ENCODE measurements at regions not wholly inside any gene's neighbourhood (a gene's known extent, or its start where the extent isn't known, plus 50 kb on each side); places are given as distances from the start of the nearest gene placed in this dataset.

- TF ChIP-seq EZH2 (IDR thresholded peaks at IDR 0.05; ENCODE audit: low read depth): no peak
- TF ChIP-seq CTCF (conservative IDR thresholded peaks at IDR 0.05): no peak
- H3K4me3 ChIP-seq: no peak overlapping the region
- ChIA-PET CTCF (no interaction called here), POLR2A (ENCODE audit: unreplicated experiment) (no interaction called here)
- H3K9me2 ChIP-seq (ENCODE audit: insufficient read depth): no peaks in the 10 kb centered on the region
- H3K27ac ChIP-seq: no peak overlapping the region
- no peaks in the 10 kb centered on the region for H3K36me3 ChIP-seq (ENCODE audit: low read depth)
- no peaks in the 10 kb centered on the region for H4K20me1 ChIP-seq (ENCODE audit: insufficient read depth)
- no peaks in the 10 kb centered on the region for H3K4me1 ChIP-seq (replicated peaks; ENCODE audit: insufficient read depth)
- H3F3A ChIP-seq (ENCODE audit: insufficient read depth, low read depth): no peaks in the 10 kb centered on the region
- no peaks in the 10 kb centered on the region for H3K79me2 ChIP-seq (ENCODE audit: low read depth)
- intact Hi-C loops (cut with micrococcal nuclease; ENCODE audit: unreplicated experiment): no loop called here
- H3K4me2 ChIP-seq: no peak overlapping the region
- DNase-seq: no peak
- H2AFZ ChIP-seq: no peak overlapping the region
- no TSS peak for BruUV-seq (replicated peaks)
- H3K27me3 ChIP-seq (ENCODE audit: insufficient read depth, low read depth): no peaks in the 10 kb centered on the region
- H3K9me3 ChIP-seq (ENCODE audit: insufficient read depth, low read depth): no peaks in the 10 kb centered on the region
Measured at GRCh38 chr12:127101076-127101475, 1165.9 kb upstream of the TMEM132C start.

- H3K9me3 ChIP-seq (ENCODE audit: insufficient read depth, low read depth): no peaks in the 10 kb centered on the region
- no peaks in the 10 kb centered on the region for H3K36me3 ChIP-seq (ENCODE audit: low read depth)
- CTCF ChIA-PET: no interaction called here
- H2AFZ ChIP-seq: no peak overlapping the region
- TF ChIP-seq CTCF (conservative IDR thresholded peaks at IDR 0.05): no peak
- no peak for TF ChIP-seq EZH2 (IDR thresholded peaks at IDR 0.05; ENCODE audit: low read depth)
- no peak overlapping the region for H3K27ac ChIP-seq
- no peak overlapping the region for H3K4me2 ChIP-seq
- intact Hi-C loops (cut with micrococcal nuclease; ENCODE audit: unreplicated experiment): loop anchor here (5.0 kb wide), 1 partner anchor 56 kb away; no protein-coding TSS in a partner anchor
- H3K4me1 ChIP-seq (replicated peaks; ENCODE audit: insufficient read depth): peaks cover 12% of the 10 kb centered on the region
- no peaks in the 10 kb centered on the region for H3K79me2 ChIP-seq (ENCODE audit: low read depth)
- POLR2A ChIA-PET (ENCODE audit: unreplicated experiment): no interaction called here
- peaks cover 6% of the 10 kb centered on the region for H3F3A ChIP-seq (ENCODE audit: insufficient read depth, low read depth)
- H3K9me2 ChIP-seq (ENCODE audit: insufficient read depth): no peaks in the 10 kb centered on the region
- no peak for DNase-seq
- no peak overlapping the region for H3K4me3 ChIP-seq
- H4K20me1 ChIP-seq (ENCODE audit: insufficient read depth): no peaks in the 10 kb centered on the region
- no TSS peak for BruUV-seq (replicated peaks)
- no peaks in the 10 kb centered on the region for H3K27me3 ChIP-seq (ENCODE audit: insufficient read depth, low read depth)
Measured at GRCh38 chr12:127106041-127106440, 1160.9 kb upstream of the TMEM132C start.

- no peaks in the 10 kb centered on the region for H3K9me2 ChIP-seq (ENCODE audit: insufficient read depth)
- H3K27ac ChIP-seq: no peak overlapping the region
- no peaks in the 10 kb centered on the region for H3K9me3 ChIP-seq (ENCODE audit: insufficient read depth, low read depth)
- H3K4me3 ChIP-seq: no peak overlapping the region
- peaks cover 12% of the 10 kb centered on the region for H3K4me1 ChIP-seq (replicated peaks; ENCODE audit: insufficient read depth)
- no peaks in the 10 kb centered on the region for H3K27me3 ChIP-seq (ENCODE audit: insufficient read depth, low read depth)
- CTCF ChIA-PET: no interaction called here
- DNase-seq: no peak
- H3K4me2 ChIP-seq: no peak overlapping the region
- intact Hi-C loops (cut with micrococcal nuclease; ENCODE audit: unreplicated experiment): loop anchor here (5.0 kb wide), 1 partner anchor 56 kb away; no protein-coding TSS in a partner anchor
- TF ChIP-seq CTCF (conservative IDR thresholded peaks at IDR 0.05) (no peak), EZH2 (IDR thresholded peaks at IDR 0.05; ENCODE audit: low read depth) (no peak)
- H3F3A ChIP-seq (ENCODE audit: insufficient read depth, low read depth): peaks cover 6% of the 10 kb centered on the region
- no peaks in the 10 kb centered on the region for H3K79me2 ChIP-seq (ENCODE audit: low read depth)
- no TSS peak for BruUV-seq (replicated peaks)
- no peaks in the 10 kb centered on the region for H4K20me1 ChIP-seq (ENCODE audit: insufficient read depth)
- no peaks in the 10 kb centered on the region for H3K36me3 ChIP-seq (ENCODE audit: low read depth)
- POLR2A ChIA-PET (ENCODE audit: unreplicated experiment): interaction anchor here (0.7 kb wide), 1 partner anchor 196 kb away, joined by 5 read pairs; no protein-coding TSS in a partner anchor
- no peak overlapping the region for H2AFZ ChIP-seq
Measured at GRCh38 chr12:127106697-127107096, 1160.3 kb upstream of the TMEM132C start.
